Skeletal muscle satellite cell (primary cell): ENCODE measurements at regions not wholly inside any gene's neighbourhood (a gene's known extent, or its start where the extent isn't known, plus 50 kb on each side); places are given as distances from the start of the nearest gene placed in this dataset.
A peak's percentile ranks its signal among the peaks of the same experiment; 100 is the strongest.

Experiments used
- H3K27me3 ChIP-seq: 2 replicates; pipeline ENCODE4 v1.7.0; 2013; ENCODE audit warnings: low read length; ENCODE audit not compliant: control insufficient read depth, insufficient read depth
- H3K36me3 ChIP-seq: 2 replicates; pipeline ENCODE4 v1.7.0; 2013; ENCODE audit warnings: mild to moderate bottlenecking, control low read depth, low read length; ENCODE audit not compliant: insufficient read depth
- H3K4me1 ChIP-seq: 2 replicates; pipeline ENCODE4 v1.7.0; 2013; ENCODE audit warnings: low read length; ENCODE audit not compliant: control insufficient read depth, insufficient read depth
- H3K4me2 ChIP-seq: 2 replicates; pipeline ENCODE4 v1.7.0; 2013; ENCODE audit warnings: mild to moderate bottlenecking, low read length
- H3K4me3 ChIP-seq: 2 replicates; pipeline ENCODE4 v1.7.0; 2013; ENCODE audit warnings: low read length
- H3K9ac ChIP-seq: 2 replicates; pipeline ENCODE4 v1.7.0; 2013; ENCODE audit warnings: mild to moderate bottlenecking, low read depth, low read length, moderate library complexity
- H3K9me3 ChIP-seq: replicated peaks from 2 replicates; pipeline ENCODE4 v1.7.0; 2013; ENCODE audit warnings: mild to moderate bottlenecking, control low read depth, low read length

DNA sequence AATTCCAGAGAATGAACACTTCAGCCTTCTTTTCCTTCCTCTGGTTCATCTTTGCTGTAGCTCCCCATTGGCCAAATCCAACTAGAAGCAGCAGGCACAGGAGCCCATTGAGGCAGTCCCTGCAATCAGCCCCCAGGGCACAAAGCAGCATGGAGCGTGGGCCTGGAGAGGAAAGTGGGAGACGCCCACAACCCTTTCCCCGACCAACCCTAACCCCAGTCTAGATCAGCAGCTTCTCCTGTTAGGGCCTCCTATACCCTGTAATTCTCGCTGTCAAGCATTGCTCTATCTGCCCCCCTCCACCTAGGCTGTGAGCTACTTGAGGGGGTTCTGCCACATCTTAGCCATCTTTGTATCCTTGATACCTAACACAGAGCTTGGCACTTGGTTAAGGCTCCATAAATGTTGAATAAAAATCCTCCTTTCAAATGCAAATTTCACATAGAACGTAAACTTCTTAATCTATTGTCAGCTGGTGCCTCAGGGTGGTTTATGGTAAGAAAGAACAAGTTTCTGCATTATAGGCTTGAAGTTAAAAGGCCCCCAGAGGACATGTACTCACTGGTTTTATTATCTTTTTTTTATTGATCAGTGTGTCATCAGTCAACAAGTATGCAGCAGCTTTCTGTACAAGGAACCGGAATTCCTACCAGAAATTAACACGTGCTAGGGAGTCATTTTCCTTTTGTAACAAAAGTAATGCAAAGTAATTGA, 97.9 kb upstream of the PFN2 start:
- Histone ChIP-seq H3K36me3 (no peaks in the 10 kb centered on the region), H3K9me3 (no peaks in the 10 kb centered on the region), H3K4me1 (peaks cover 7% of the 10 kb centered on the region), H3K4me3 (no peak overlapping the region), H3K27me3 (no peaks in the 10 kb centered on the region), H3K9ac (no peak overlapping the region), H3K4me2 (no peak overlapping the region)

DNA sequence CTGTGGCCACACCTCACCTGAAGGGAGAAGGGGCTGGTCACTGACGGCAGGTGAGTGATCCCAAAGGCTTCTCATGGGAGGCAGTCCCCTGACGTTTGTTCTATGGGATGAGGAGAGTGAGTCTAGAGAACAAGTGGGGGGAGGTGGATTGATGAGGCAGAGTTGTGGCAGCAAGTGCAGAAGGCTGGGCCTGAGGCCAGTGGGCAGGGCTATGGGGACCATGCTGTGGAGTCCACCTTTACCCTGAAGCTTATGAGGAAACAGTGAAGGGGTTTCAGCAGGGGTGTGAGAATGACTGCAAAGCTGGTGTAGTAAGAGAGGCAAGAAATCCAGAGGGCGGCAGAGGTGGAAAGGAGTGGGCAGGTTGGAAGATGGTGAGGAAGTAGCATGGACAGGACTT, 96.9 kb upstream of the PFN2 start:
- Histone ChIP-seq H3K9me3 (no peaks in the 10 kb centered on the region), H3K9ac (no peak overlapping the region), H3K36me3 (no peaks in the 10 kb centered on the region), H3K4me3 (no peak overlapping the region), H3K27me3 (no peaks in the 10 kb centered on the region), H3K4me2 (no peak overlapping the region), H3K4me1 (peaks cover 13% of the 10 kb centered on the region)

DNA sequence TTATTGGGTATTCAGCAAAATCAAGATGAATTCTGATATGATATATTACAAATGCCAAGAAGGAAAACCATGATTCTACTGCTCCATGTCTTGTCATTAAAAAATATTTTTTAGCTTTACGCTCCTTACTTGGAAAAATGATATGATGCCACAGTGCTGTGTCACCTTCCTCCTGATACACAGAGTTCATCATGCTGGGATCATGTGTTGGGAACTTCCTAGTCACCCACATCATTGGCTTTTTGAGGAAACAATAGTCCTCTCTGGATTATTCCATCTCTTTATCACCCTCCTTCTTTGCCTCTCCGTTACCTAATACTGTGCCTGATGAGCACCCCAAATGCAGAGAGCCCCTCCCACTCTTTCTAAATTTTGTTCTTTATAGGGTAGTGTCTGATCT, 94.3 kb upstream of the PFN2 start:
- Histone ChIP-seq H3K36me3 (no peaks in the 10 kb centered on the region), H3K9me3 (no peaks in the 10 kb centered on the region), H3K4me2 (no peak overlapping the region), H3K27me3 (no peaks in the 10 kb centered on the region), H3K4me3 (no peak overlapping the region), H3K9ac (no peak overlapping the region), H3K4me1 (peaks cover 27% of the 10 kb centered on the region)

DNA sequence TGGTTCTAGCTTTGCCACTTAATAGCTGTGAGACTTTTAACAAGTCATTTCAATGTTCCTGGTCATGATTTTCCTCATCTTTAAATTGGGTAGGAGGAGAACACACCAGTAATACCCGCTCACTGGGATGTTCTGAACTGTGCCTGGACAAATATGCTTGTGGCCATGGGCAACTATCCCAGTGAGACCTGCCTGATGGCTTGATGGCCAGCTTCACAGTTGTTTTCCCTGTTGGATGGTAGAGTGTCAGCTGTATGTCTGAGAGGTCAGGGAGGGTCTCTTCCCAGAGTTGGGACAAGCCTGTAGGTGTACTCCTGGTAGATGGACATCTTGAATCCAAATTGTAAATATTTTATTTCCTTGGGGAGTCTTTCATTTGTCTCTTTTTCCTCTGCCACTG, 92.5 kb upstream of the PFN2 start:
- H3K4me1 ChIP-seq: peaks cover 27% of the 10 kb centered on the region
- H3K4me3 ChIP-seq: no peak overlapping the region
- no peaks in the 10 kb centered on the region for H3K27me3 ChIP-seq
- H3K9me3 ChIP-seq: no peaks in the 10 kb centered on the region
- H3K36me3 ChIP-seq: no peaks in the 10 kb centered on the region
- no peak overlapping the region for H3K4me2 ChIP-seq
- no peak overlapping the region for H3K9ac ChIP-seq

DNA sequence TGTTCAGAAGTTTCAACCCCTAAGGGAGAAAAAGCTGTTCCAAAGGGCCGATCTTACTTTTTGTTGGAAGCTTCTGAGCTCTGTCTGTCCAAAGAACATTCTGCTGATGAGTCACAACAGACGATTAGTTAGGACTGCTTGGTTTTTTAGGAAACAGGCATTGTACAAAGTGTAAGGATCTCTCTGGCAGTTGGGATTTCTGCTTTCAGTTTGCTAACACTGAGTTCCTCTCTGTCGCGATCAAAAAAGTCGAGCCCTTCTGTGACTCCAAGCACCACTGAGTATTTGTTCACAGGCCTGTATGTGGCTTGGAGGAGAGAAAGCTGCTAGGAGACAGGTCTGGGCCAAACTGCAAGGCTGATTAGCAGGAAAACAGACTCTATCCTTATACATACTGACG, 91.8 kb upstream of the PFN2 start:
- Histone ChIP-seq H3K27me3 (no peaks in the 10 kb centered on the region), H3K4me2 (peak overlapping the region; percentile 88), H3K36me3 (no peaks in the 10 kb centered on the region), H3K9me3 (no peaks in the 10 kb centered on the region), H3K9ac (peak overlapping the region; percentile 73), H3K4me1 (peaks cover 27% of the 10 kb centered on the region), H3K4me3 (peak overlapping the region; percentile 62)

DNA sequence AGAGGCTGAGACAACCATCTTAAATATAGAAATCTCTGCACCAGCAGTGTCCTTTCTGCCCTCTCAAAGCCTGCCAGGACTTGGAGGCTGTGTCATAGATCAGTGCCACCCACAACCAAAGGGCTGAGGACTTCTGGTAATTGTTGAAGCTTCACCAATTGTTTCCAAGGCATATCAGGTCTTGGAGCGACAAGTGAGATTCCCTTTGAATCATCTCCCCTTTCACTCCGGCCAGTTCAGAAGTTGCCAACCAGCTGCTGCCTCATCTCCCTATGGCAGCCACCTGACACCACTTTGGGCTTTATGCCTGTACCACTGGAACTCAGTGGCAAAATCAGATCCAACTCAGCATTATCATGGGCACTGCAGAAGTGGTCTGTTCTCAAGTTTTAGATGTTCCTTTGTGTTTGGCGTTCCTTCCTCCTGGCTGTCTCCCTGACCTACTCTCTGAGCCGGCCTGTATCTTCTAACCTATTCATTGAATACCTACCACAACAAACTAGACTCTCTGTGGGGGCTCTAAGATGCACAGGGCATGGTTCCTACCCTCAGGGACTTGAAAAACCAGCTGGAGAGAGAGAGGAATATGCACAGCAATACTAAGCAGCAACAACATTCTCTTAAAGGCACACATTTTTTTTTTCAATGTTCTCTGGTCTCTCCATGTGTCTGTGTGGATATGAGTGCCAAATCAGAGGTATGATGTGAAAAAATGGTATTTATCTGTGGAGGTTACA, 90.8 kb upstream of the PFN2 start:
- Histone ChIP-seq H3K9me3 (no peaks in the 10 kb centered on the region), H3K9ac (no peak overlapping the region), H3K27me3 (no peaks in the 10 kb centered on the region), H3K4me3 (no peak overlapping the region), H3K4me2 (no peak overlapping the region), H3K36me3 (no peaks in the 10 kb centered on the region), H3K4me1 (peaks cover 27% of the 10 kb centered on the region)

DNA sequence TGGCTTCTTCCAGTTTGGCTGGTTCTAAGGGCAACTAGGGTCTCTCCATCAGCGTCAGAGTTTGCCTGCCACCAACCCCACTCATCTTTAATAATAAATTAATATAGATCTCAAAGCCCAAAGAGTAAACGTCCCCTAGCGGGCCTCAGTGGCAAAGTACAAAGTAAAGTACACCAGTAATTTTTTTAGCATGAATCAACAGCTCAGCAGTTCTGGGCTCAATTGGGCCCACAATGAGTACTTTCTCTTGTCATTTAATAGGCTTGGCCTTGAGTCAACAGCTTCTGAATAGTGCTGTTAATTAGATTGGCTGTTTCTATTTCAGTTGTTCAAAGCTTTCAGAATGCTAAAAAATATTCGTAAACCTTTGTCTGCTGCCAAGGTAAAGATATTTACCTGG, 89.0 kb upstream of the PFN2 start:
- no peak overlapping the region for H3K4me3 ChIP-seq

DNA sequence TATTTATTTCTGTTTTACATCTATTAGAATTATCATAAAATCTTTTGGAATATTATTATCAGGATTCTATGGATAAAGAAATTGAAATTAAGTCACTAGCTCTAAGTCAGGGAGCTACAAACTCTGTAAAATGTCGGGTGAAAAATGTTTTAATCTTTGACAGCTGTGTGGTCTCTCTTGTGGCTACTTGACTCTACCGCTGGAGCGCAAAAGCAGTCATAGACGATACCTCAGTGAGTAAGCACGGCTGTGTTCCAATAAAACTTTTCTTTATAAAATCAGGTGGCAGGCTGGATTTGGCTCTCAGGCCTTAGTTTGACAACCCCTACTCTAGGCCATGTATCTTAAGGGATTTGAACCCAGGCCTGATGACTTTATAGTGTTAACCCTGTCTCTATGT, 88.5 kb upstream of the PFN2 start:
- H3K27me3 ChIP-seq: no peaks in the 10 kb centered on the region
- no peak overlapping the region for H3K9ac ChIP-seq
- H3K4me3 ChIP-seq: no peak overlapping the region
- H3K4me2 ChIP-seq: no peak overlapping the region
- no peaks in the 10 kb centered on the region for H3K36me3 ChIP-seq
- H3K4me1 ChIP-seq: peaks cover 27% of the 10 kb centered on the region
- no peaks in the 10 kb centered on the region for H3K9me3 ChIP-seq

More for the DNA sequence above, 89.0 kb upstream of the PFN2 start:
- H3K27me3 ChIP-seq: no peaks in the 10 kb centered on the region
- H3K36me3 ChIP-seq: no peaks in the 10 kb centered on the region
- H3K4me1 ChIP-seq: peaks cover 27% of the 10 kb centered on the region
- no peaks in the 10 kb centered on the region for H3K9me3 ChIP-seq
- H3K9ac ChIP-seq: no peak overlapping the region
- H3K4me2 ChIP-seq: no peak overlapping the region

DNA sequence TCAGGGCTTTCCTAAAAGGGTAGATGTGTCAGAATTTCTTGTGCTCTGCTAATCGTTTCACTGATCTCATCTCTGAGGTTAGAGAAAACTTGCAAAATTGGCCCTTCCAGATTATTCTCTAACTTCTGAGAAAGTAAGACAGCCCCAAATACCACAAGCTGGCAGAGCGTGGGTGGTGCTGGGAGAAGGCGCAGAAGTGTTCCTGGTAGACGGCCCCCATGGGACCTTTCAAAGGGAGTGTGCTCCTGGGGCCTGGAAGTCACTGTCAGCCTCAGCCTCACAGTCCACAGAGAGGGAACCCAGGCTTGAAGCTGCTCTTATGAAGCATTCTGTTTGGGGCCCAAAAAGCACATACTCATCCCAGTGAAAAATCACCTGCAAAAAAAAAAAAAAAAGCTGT, 86.5 kb upstream of the PFN2 start:
- H3K36me3 ChIP-seq: no peaks in the 10 kb centered on the region
- no peaks in the 10 kb centered on the region for H3K9me3 ChIP-seq
- no peak overlapping the region for H3K4me2 ChIP-seq
- H3K9ac ChIP-seq: no peak overlapping the region
- H3K27me3 ChIP-seq: no peaks in the 10 kb centered on the region
- H3K4me3 ChIP-seq: no peak overlapping the region
- peaks cover 11% of the 10 kb centered on the region for H3K4me1 ChIP-seq

DNA sequence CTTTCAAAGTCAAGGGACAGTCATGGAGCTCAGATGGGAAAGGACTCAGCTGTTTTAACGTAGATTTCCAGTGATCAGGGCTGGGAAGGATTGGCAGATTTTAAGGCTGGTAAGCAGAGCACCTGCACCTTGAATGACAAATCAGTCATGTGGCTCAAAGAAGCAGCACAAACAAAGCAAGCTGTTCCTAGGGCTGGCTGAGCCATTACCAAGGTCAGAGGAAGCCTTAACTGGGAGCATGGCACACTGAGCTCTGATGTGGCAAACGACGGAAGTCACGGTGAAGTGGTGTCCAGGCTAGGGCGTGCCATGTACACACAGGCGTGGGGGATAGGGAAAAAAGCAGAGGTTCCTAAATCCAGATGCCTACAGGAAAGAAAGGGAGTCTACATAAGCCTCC, 84.6 kb upstream of the PFN2 start:
- H3K9ac ChIP-seq: no peak overlapping the region
- no peak overlapping the region for H3K4me2 ChIP-seq
- H3K9me3 ChIP-seq: no peaks in the 10 kb centered on the region
- no peak overlapping the region for H3K4me3 ChIP-seq
- no peaks in the 10 kb centered on the region for H3K4me1 ChIP-seq
- no peaks in the 10 kb centered on the region for H3K36me3 ChIP-seq
- no peaks in the 10 kb centered on the region for H3K27me3 ChIP-seq

DNA sequence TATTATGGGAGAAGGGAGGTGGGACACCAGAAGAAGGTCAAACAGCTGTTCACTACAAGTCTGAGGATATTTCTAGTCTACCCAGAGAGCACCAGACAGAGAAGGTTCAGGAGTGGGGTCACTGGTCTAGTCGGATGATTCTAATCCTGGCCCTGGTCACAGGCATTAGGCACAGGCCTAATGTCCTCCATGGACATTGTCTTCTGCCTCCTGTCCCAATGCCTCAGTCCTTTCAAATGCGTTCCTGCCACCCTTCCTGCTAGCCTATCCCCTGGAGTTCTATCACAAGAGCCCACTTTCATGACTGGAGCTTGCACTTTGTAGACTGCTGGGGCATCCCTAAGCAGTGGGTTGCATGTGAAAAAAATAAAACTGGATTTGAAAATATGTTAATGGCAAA, 83.9 kb upstream of the PFN2 start:
- Histone ChIP-seq H3K9ac (no peak overlapping the region), H3K4me2 (no peak overlapping the region), H3K9me3 (no peaks in the 10 kb centered on the region), H3K36me3 (no peaks in the 10 kb centered on the region), H3K27me3 (no peaks in the 10 kb centered on the region), H3K4me3 (no peak overlapping the region), H3K4me1 (no peaks in the 10 kb centered on the region)

DNA sequence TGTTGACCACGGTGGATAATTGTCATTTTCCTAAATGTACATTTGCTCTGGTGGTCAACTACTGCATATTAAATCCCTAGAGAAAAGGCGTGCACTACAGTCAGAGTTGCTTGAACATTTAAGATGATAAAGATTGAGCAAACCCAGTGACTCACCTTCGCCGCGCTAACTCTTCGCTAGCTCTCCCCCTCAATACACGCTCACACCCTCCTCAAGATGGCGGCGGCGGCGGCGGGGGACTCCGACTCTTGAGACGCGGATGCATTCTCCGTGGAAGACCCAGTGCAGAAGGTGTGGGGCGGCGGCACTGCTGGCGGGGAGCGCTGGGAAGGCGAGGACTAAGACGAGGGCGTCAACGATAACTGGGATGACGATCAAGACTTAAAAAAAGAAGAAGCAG, 79.8 kb upstream of the PFN2 start:
- Histone ChIP-seq H3K4me1 (peaks cover 3% of the 10 kb centered on the region), H3K4me3 (no peak overlapping the region), H3K36me3 (no peaks in the 10 kb centered on the region), H3K9ac (no peak overlapping the region), H3K9me3 (no peaks in the 10 kb centered on the region), H3K27me3 (no peaks in the 10 kb centered on the region), H3K4me2 (no peak overlapping the region)
